OCI-LY7 (cell line): ENCODE measurements at regions not wholly inside any gene's neighbourhood (a gene's known extent, or its start where the extent isn't known, plus 50 kb on each side); places are given as distances from the start of the nearest gene placed in this dataset.
A peak's percentile ranks its signal among the peaks of the same experiment; 100 is the strongest.

ENCODE experiments used
- BruUV-seq: library from RNA; stranded (reverse); fragments of 400-500 nt; replicated peaks from 2 replicates; lab custom pipeline; 2021; lab: Mats Ljungman, UMichigan
- CTCF ChIA-PET: fragments of 300-600 bp; sonication (Branson Sonifier 250); formaldehyde crosslinking; loops from one replicate; lab custom pipeline; 2022; ENCODE audit warnings: antibody characterized with exemption; ENCODE audit not compliant: unreplicated experiment; lab: Charles Lee
- POLR2A ChIA-PET: fragments of 300-600 bp; sonication (Branson Sonifier 250); formaldehyde crosslinking; loops from one replicate; lab custom pipeline; 2022; ENCODE audit warnings: antibody characterized with exemption; lab: Charles Lee
- DNase-seq: peaks from one replicate; pipeline ENCODE4 v3.0.0-alpha.2; 2015; ENCODE audit warnings: low spot score
- H2AFZ ChIP-seq: fragments of 200-600 bp; sonication (generic), shearing (Covaris generic); 2 replicates; pipeline ENCODE4 v1.6.1; 2014; ENCODE audit warnings: mild to moderate bottlenecking, antibody characterized with exemption, low read length, moderate library complexity
- H3K27ac ChIP-seq: fragments of 200-600 bp; sonication (generic); 2 replicates; pipeline ENCODE4 v1.5.1; 2014; ENCODE audit warnings: mixed run types, low read depth, mild to moderate bottlenecking, moderate library complexity, low read length, inconsistent platforms; ENCODE audit not compliant: poor library complexity, severe bottlenecking
- H3K36me3 ChIP-seq: fragments of 200-600 bp; sonication (generic); 2 replicates; pipeline ENCODE4 v1.6.1; 2014; ENCODE audit warnings: mild to moderate bottlenecking, antibody characterized with exemption, low read length, moderate library complexity, mixed read lengths; ENCODE audit not compliant: insufficient read depth
- H3K4me1 ChIP-seq: fragments of 200-600 bp; sonication (generic); 2 replicates; pipeline ENCODE4 v1.5.1; 2014; ENCODE audit warnings: mild to moderate bottlenecking, low read length; ENCODE audit not compliant: insufficient read depth, poor library complexity, severe bottlenecking
- H3K4me2 ChIP-seq: fragments of 200-600 bp; sonication (generic); 2 replicates; pipeline ENCODE4 v1.6.1; 2014; ENCODE audit warnings: mild to moderate bottlenecking, low read length
- H3K4me3 ChIP-seq: fragments of 200-600 bp; sonication (generic); 2 replicates; pipeline ENCODE4 v1.5.1; 2014; ENCODE audit warnings: mild to moderate bottlenecking, low read depth, low read length; ENCODE audit not compliant: poor library complexity, severe bottlenecking
- H3K79me2 ChIP-seq: fragments of 200-600 bp; sonication (generic); 2 replicates; pipeline ENCODE4 v1.6.1; 2016; ENCODE audit warnings: low read depth, mild to moderate bottlenecking, low read length, moderate library complexity, mixed read lengths; ENCODE audit not compliant: insufficient read depth
- H3K9me2 ChIP-seq: fragments of 200-600 bp; sonication (generic); 2 replicates; pipeline ENCODE4 v1.6.1; 2016; ENCODE audit warnings: mild to moderate bottlenecking, low read length, mixed read lengths; ENCODE audit not compliant: insufficient read depth
- H3K9me3 ChIP-seq: fragments of 200-600 bp; sonication (generic); 2 replicates; pipeline ENCODE4 v1.6.1; 2014; ENCODE audit warnings: mild to moderate bottlenecking, mixed run types, low read length, mixed read lengths
- H4K20me1 ChIP-seq: fragments of 200-600 bp; sonication (generic); 2 replicates; pipeline ENCODE4 v1.6.1; 2014; ENCODE audit warnings: mild to moderate bottlenecking, antibody characterized with exemption, low read length, moderate library complexity, mixed read lengths; ENCODE audit not compliant: insufficient read depth
- EZH2phosphoT487 ChIP-seq: fragments of 200-600 bp; sonication (generic); IDR thresholded peaks from 2 replicates; pipeline ENCODE4 v1.6.1; 2018; ENCODE audit warnings: low read depth, borderline replicate concordance, mild to moderate bottlenecking, mixed run types, antibody characterized with exemption, low read length, moderate library complexity, mixed read lengths
- intact Hi-C: fragments of 100-400 bp; cut with micrococcal nuclease; formaldehyde crosslinking; loops from one replicate; pipeline ENCODE4 v1.10.0; 2022; ENCODE audit not compliant: unreplicated experiment
- TF ChIP-seq, protein P1 (sequence below): fragments of 200-600 bp; sonication (generic); conservative IDR thresholded peaks from 2 replicates; pipeline ENCODE4 v1.5.1; 2014; ENCODE audit warnings: mild to moderate bottlenecking, antibody characterized with exemption, low read length, moderate library complexity, mixed read lengths

DNA sequence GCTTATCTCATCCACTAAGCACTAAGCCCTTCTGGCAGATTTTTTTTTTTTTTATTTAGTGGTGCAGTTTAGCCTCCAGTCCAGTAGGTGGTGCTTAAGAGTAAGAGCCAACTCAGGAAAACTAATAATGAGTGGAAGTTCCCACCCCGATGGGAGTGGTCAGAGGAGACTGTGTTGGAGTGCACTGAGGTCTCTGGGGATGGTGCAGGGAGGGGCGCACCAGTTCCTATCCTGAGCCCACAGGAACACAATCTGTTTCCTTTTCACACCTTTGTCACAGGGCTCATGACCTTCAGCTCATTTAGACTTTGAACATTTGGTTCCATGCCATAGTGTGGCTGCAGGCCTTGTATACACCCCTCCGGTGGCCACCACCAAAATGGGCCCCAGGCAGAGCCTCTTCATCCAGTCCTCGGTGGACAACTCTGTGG is 367.4 kb downstream of the SPRY2 start:
- TF ChIP-seq, protein P1, sequence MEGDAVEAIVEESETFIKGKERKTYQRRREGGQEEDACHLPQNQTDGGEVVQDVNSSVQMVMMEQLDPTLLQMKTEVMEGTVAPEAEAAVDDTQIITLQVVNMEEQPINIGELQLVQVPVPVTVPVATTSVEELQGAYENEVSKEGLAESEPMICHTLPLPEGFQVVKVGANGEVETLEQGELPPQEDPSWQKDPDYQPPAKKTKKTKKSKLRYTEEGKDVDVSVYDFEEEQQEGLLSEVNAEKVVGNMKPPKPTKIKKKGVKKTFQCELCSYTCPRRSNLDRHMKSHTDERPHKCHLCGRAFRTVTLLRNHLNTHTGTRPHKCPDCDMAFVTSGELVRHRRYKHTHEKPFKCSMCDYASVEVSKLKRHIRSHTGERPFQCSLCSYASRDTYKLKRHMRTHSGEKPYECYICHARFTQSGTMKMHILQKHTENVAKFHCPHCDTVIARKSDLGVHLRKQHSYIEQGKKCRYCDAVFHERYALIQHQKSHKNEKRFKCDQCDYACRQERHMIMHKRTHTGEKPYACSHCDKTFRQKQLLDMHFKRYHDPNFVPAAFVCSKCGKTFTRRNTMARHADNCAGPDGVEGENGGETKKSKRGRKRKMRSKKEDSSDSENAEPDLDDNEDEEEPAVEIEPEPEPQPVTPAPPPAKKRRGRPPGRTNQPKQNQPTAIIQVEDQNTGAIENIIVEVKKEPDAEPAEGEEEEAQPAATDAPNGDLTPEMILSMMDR, result peak; percentile 78
- TF ChIP-seq EZH2phosphoT487, result no peak
- Histone ChIP-seq H3K4me1 (no peaks in the 10 kb centered on the region), H3K4me2 (no peak overlapping the region), H3K9me2 (no peaks in the 10 kb centered on the region), H3K36me3 (no peaks in the 10 kb centered on the region), H3K79me2 (no peaks in the 10 kb centered on the region), H2AFZ (no peak overlapping the region), H4K20me1 (no peaks in the 10 kb centered on the region), H3K4me3 (no peak overlapping the region), H3K9me3 (no peaks in the 10 kb centered on the region), H3K27ac (no peak overlapping the region)
- BruUV-seq, result no TSS peak
- intact Hi-C loops, result no loop called here
- POLR2A ChIA-PET, result interaction anchor here (0.7 to 0.8 kb wide), 2 partner anchors 15 to 31 kb away, joined by 3 read pairs; no protein-coding TSS in a partner anchor
- peak; percentile 33 for DNase-seq
- CTCF ChIA-PET, result no interaction called here

DNA sequence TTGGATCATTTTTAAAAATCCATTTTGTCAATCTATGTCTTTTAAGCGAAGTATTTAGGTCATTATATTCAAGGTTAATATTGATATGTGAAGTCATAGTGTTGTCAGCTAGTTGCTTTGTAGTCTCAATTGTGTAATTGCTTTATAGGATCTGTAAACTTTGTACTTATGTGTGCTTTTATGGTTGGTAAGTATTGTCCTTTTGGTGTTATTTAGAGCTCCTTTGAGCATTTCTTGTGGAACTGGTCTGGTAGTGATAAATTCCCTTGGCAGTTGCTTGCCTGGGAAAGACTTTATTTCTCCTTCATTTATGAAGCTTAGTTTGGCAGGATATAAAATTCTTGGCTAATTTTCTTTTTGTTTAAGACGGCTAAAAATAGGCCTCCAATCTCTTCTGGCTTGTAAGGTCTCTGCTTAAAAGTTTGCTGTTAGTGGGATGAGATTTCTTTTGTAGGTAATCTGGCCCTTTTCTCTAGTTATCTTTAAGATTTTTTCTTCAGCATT is 368.8 kb downstream of the SPRY2 start:
- no peak for DNase-seq
- intact Hi-C loops, result no loop called here

DNA sequence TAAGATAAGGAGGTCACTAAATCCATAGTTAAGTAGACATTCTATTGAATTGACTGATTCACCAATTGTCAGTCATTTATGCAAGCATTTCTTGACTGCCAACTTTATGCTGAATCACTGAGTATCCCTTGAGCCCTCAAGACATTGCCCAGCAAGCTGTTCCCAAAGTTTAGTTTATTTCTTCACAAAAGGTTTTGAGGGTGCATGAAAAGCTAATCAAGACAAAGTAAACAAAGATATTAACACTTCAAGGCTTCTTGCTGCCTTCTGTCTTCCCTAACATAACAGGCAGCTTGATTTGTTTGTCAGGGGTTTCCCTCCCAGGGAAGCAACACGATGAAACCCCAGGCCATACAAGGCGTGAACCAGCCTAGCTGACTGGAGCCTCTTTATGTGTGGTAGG is 374.4 kb downstream of the SPRY2 start:
- Histone ChIP-seq H3K36me3 (no peaks in the 10 kb centered on the region), H3K9me2 (no peaks in the 10 kb centered on the region), H3K27ac (no peak overlapping the region), H4K20me1 (no peaks in the 10 kb centered on the region), H3K4me1 (no peaks in the 10 kb centered on the region), H3K4me2 (no peak overlapping the region), H3K4me3 (no peak overlapping the region), H3K79me2 (no peaks in the 10 kb centered on the region), H3K9me3 (no peaks in the 10 kb centered on the region), H2AFZ (no peak overlapping the region)
- no peak for DNase-seq
- intact Hi-C loops, result no loop called here
- CTCF ChIA-PET, result no interaction called here
- BruUV-seq, result no TSS peak
- TF ChIP-seq EZH2phosphoT487, result no peak
- TF ChIP-seq, protein P1, result no peak
- POLR2A ChIA-PET, result no interaction called here

More for the DNA sequence above, 368.8 kb downstream of the SPRY2 start:
- no peak overlapping the region for H3K27ac ChIP-seq
- H3K79me2 ChIP-seq, result no peaks in the 10 kb centered on the region
- H3K36me3 ChIP-seq, result no peaks in the 10 kb centered on the region
- BruUV-seq, result no TSS peak
- H3K9me3 ChIP-seq, result no peaks in the 10 kb centered on the region
- no peak for TF ChIP-seq EZH2phosphoT487
- TF ChIP-seq, protein P1, result no peak
- POLR2A ChIA-PET, result no interaction called here
- no peak overlapping the region for H3K4me2 ChIP-seq
- H2AFZ ChIP-seq, result no peak overlapping the region
- CTCF ChIA-PET, result no interaction called here
- no peaks in the 10 kb centered on the region for H3K4me1 ChIP-seq
- no peaks in the 10 kb centered on the region for H3K9me2 ChIP-seq
- no peak overlapping the region for H3K4me3 ChIP-seq
- H4K20me1 ChIP-seq, result no peaks in the 10 kb centered on the region
